ENCODE measurements at regions not wholly inside any gene's neighbourhood (a gene's known extent, or its start where the extent isn't known, plus 50 kb on each side); places are given as distances from the start of the nearest gene placed in this dataset.
"Not testable (repeated sequence)": the region's sequence is repeated elsewhere in the genome, so short reads cannot be mapped to it uniquely, and the experiment has no call there.

GRCh38 chr6:156191895-156192294 lies 585.3 kb upstream of the ARID1B start:
- H3K4me3 ChIP-seq (ENCODE audit: low read depth, low read length), result no peak overlapping the region
- H3K27ac Mint-ChIP-seq, result peak overlapping the region in 1 of 3 donors; percentile 22
- H3K36me3 ChIP-seq (ENCODE audit: control insufficient read depth, insufficient read depth, low read length), result no peaks in the 10 kb centered on the region
- no peaks in the 10 kb centered on the region for H3K27me3 Mint-ChIP-seq
- peaks cover 4% of the 10 kb centered on the region for H3K36me3 Mint-ChIP-seq
- DNase-seq (peak in 1 of 3 donors; percentile 64), ATAC-seq (ENCODE audit: low read depth in 2 of 2) (peak; percentile 55 to 69)
- H3K27ac ChIP-seq (ENCODE audit: insufficient read depth, low read length, poor library complexity, severe bottlenecking), result no peak overlapping the region
- no peaks in the 10 kb centered on the region for H3K27me3 ChIP-seq (ENCODE audit: control insufficient read depth, insufficient read depth, low read length)
- peaks cover 0 to 2% (median 0%) of the 10 kb centered on the region in 7 donors for H3K9me3 Mint-ChIP-seq
- H3K4me1 ChIP-seq (ENCODE audit: control insufficient read depth, insufficient read depth, low read length, poor library complexity, severe bottlenecking), result peaks cover 6% of the 10 kb centered on the region
- peak overlapping the region in 2 of 4 donors; percentile 12 to 18 for H3K4me3 Mint-ChIP-seq
- no peaks in the 10 kb centered on the region for H3K9me3 ChIP-seq (ENCODE audit: control insufficient read depth in 2 of 2, low read length in 2 of 2)
- peaks cover 4 to 23% (median 11%) of the 10 kb centered on the region in 4 donors for H3K4me1 Mint-ChIP-seq

- H3K9me3 Mint-ChIP-seq; H3K4me1 ChIP-seq (ENCODE audit: control insufficient read depth, insufficient read depth, low read length, poor library complexity, severe bottlenecking); H3K27ac ChIP-seq (ENCODE audit: insufficient read depth, low read length, poor library complexity, severe bottlenecking); H3K36me3 ChIP-seq (ENCODE audit: control insufficient read depth, insufficient read depth, low read length); DNase-seq; H3K27ac Mint-ChIP-seq; H3K36me3 Mint-ChIP-seq; H3K4me3 ChIP-seq (ENCODE audit: low read depth, low read length); H3K27me3 Mint-ChIP-seq; H3K27me3 ChIP-seq (ENCODE audit: control insufficient read depth, insufficient read depth, low read length); H3K9me3 ChIP-seq (ENCODE audit: control insufficient read depth in 2 of 2, low read length in 2 of 2); ATAC-seq (ENCODE audit: low read depth in 2 of 2): not testable (repeated sequence)
- Mint-ChIP-seq H3K4me3 (peak overlapping the region in 1 of 4 donors; percentile 43), H3K4me1 (peaks cover 4 to 23% (median 11%) of the 10 kb centered on the region in 4 donors)
Measured at GRCh38 chr6:156191390-156191789, 585.8 kb upstream of the ARID1B start.

- ATAC-seq (ENCODE audit: low read depth in 2 of 2), result no peak
- no peaks in the 10 kb centered on the region for H3K36me3 ChIP-seq (ENCODE audit: control insufficient read depth, insufficient read depth, low read length)
- H3K27ac ChIP-seq (ENCODE audit: insufficient read depth, low read length, poor library complexity, severe bottlenecking), result no peak overlapping the region
- peaks cover 6% of the 10 kb centered on the region for H3K4me1 ChIP-seq (ENCODE audit: control insufficient read depth, insufficient read depth, low read length, poor library complexity, severe bottlenecking)
- peaks cover 4% of the 10 kb centered on the region for H3K36me3 Mint-ChIP-seq
- H3K9me3 Mint-ChIP-seq, result peaks cover 0 to 2% (median 0%) of the 10 kb centered on the region in 7 donors
- no peaks in the 10 kb centered on the region for H3K27me3 ChIP-seq (ENCODE audit: control insufficient read depth, insufficient read depth, low read length)
- H3K27me3 Mint-ChIP-seq, result no peaks in the 10 kb centered on the region
- H3K9me3 ChIP-seq (ENCODE audit: control insufficient read depth in 2 of 2, low read length in 2 of 2), result no peaks in the 10 kb centered on the region
- H3K4me1 Mint-ChIP-seq, result peaks cover 4 to 23% (median 11%) of the 10 kb centered on the region in 4 donors
- no peak for DNase-seq
- no peak overlapping the region for H3K27ac Mint-ChIP-seq
- no peak overlapping the region for H3K4me3 ChIP-seq (ENCODE audit: low read depth, low read length)
- H3K4me3 Mint-ChIP-seq, result no peak overlapping the region
Measured at GRCh38 chr6:156190270-156190669, 586.9 kb upstream of the ARID1B start.

GRCh38 chr6:156189714-156190113 lies 587.5 kb upstream of the ARID1B start:
- peaks cover 4% of the 10 kb centered on the region for H3K36me3 Mint-ChIP-seq
- DNase-seq (no peak), ATAC-seq (ENCODE audit: low read depth in 2 of 2) (no peak)
- H3K4me3 ChIP-seq (ENCODE audit: low read depth, low read length), result no peak overlapping the region
- H3K27ac Mint-ChIP-seq, result no peak overlapping the region
- no peaks in the 10 kb centered on the region for H3K36me3 ChIP-seq (ENCODE audit: control insufficient read depth, insufficient read depth, low read length)
- peaks cover 0 to 2% (median 0%) of the 10 kb centered on the region in 7 donors for H3K9me3 Mint-ChIP-seq
- no peak overlapping the region for H3K27ac ChIP-seq (ENCODE audit: insufficient read depth, low read length, poor library complexity, severe bottlenecking)
- H3K4me1 ChIP-seq (ENCODE audit: control insufficient read depth, insufficient read depth, low read length, poor library complexity, severe bottlenecking), result peaks cover 6% of the 10 kb centered on the region
- H3K4me3 Mint-ChIP-seq, result no peak overlapping the region
- H3K27me3 ChIP-seq (ENCODE audit: control insufficient read depth, insufficient read depth, low read length), result no peaks in the 10 kb centered on the region
- no peaks in the 10 kb centered on the region for H3K27me3 Mint-ChIP-seq
- no peaks in the 10 kb centered on the region for H3K9me3 ChIP-seq (ENCODE audit: control insufficient read depth in 2 of 2, low read length in 2 of 2)
- H3K4me1 Mint-ChIP-seq, result peaks cover 4 to 23% (median 11%) of the 10 kb centered on the region in 4 donors

GRCh38 chr6:156189195-156189594 lies 588.0 kb upstream of the ARID1B start:
- DNase-seq, result no peak
- Mint-ChIP-seq H3K4me3 (no peak overlapping the region), H3K4me1 (peaks cover 4 to 23% (median 11%) of the 10 kb centered on the region in 4 donors), H3K27ac (no peak overlapping the region), H3K9me3 (peaks cover 0 to 2% (median 0%) of the 10 kb centered on the region in 7 donors), H3K27me3 (peaks cover 3% of the 10 kb centered on the region), H3K36me3 (peaks cover 4% of the 10 kb centered on the region)
- Histone ChIP-seq H3K4me1 (ENCODE audit: control insufficient read depth, insufficient read depth, low read length, poor library complexity, severe bottlenecking) (peaks cover 6% of the 10 kb centered on the region), H3K9me3 (ENCODE audit: control insufficient read depth in 2 of 2, low read length in 2 of 2) (no peaks in the 10 kb centered on the region), H3K27ac (ENCODE audit: insufficient read depth, low read length, poor library complexity, severe bottlenecking) (no peak overlapping the region), H3K36me3 (ENCODE audit: control insufficient read depth, insufficient read depth, low read length) (no peaks in the 10 kb centered on the region), H3K27me3 (ENCODE audit: control insufficient read depth, insufficient read depth, low read length) (no peaks in the 10 kb centered on the region), H3K4me3 (ENCODE audit: low read depth, low read length) (no peak overlapping the region)
- ATAC-seq (ENCODE audit: low read depth in 2 of 2), result no peak

- no peaks in the 10 kb centered on the region for H3K4me1 ChIP-seq (ENCODE audit: control insufficient read depth, insufficient read depth, low read length, poor library complexity, severe bottlenecking)
- Mint-ChIP-seq H3K27me3 (peaks cover 5% of the 10 kb centered on the region), H3K27ac (no peak overlapping the region), H3K9me3 (peaks cover 0 to 5% (median 0%) of the 10 kb centered on the region in 7 donors), H3K36me3 (no peaks in the 10 kb centered on the region), H3K4me1 (peaks cover 0 to 8% (median 0%) of the 10 kb centered on the region in 4 donors), H3K4me3 (no peak overlapping the region)
- ATAC-seq (ENCODE audit: low read depth in 2 of 2) (no peak), DNase-seq (no peak)
- H3K9me3 ChIP-seq (ENCODE audit: control insufficient read depth in 2 of 2, low read length in 2 of 2), result no peaks in the 10 kb centered on the region
- no peaks in the 10 kb centered on the region for H3K36me3 ChIP-seq (ENCODE audit: control insufficient read depth, insufficient read depth, low read length)
- H3K4me3 ChIP-seq (ENCODE audit: low read depth, low read length), result no peak overlapping the region
- H3K27ac ChIP-seq (ENCODE audit: insufficient read depth, low read length, poor library complexity, severe bottlenecking), result no peak overlapping the region
- H3K27me3 ChIP-seq (ENCODE audit: control insufficient read depth, insufficient read depth, low read length), result no peaks in the 10 kb centered on the region
Measured at GRCh38 chr6:156185113-156185512, 592.1 kb upstream of the ARID1B start.

GRCh38 chr6:156183678-156184077 lies 593.5 kb upstream of the ARID1B start:
- Mint-ChIP-seq H3K27me3 (peaks cover 5% of the 10 kb centered on the region), H3K4me1 (peaks cover 0 to 8% (median 0%) of the 10 kb centered on the region in 4 donors), H3K9me3 (peaks cover 0 to 5% (median 0%) of the 10 kb centered on the region in 7 donors), H3K36me3 (no peaks in the 10 kb centered on the region), H3K4me3 (no peak overlapping the region), H3K27ac (no peak overlapping the region)
- Histone ChIP-seq H3K4me3 (ENCODE audit: low read depth, low read length) (no peak overlapping the region), H3K27ac (ENCODE audit: insufficient read depth, low read length, poor library complexity, severe bottlenecking) (no peak overlapping the region), H3K9me3 (ENCODE audit: control insufficient read depth in 2 of 2, low read length in 2 of 2) (no peaks in the 10 kb centered on the region), H3K4me1 (ENCODE audit: control insufficient read depth, insufficient read depth, low read length, poor library complexity, severe bottlenecking) (no peaks in the 10 kb centered on the region), H3K27me3 (ENCODE audit: control insufficient read depth, insufficient read depth, low read length) (no peaks in the 10 kb centered on the region), H3K36me3 (ENCODE audit: control insufficient read depth, insufficient read depth, low read length) (no peaks in the 10 kb centered on the region)
- ATAC-seq (ENCODE audit: low read depth in 2 of 2), result no peak
- no peak for DNase-seq

GRCh38 chr6:156182356-156182755 lies 594.8 kb upstream of the ARID1B start:
- peaks cover 0 to 8% (median 0%) of the 10 kb centered on the region in 4 donors for H3K4me1 Mint-ChIP-seq
- Histone ChIP-seq H3K36me3 (ENCODE audit: control insufficient read depth, insufficient read depth, low read length) (no peaks in the 10 kb centered on the region), H3K9me3 (ENCODE audit: control insufficient read depth in 2 of 2, low read length in 2 of 2) (no peaks in the 10 kb centered on the region), H3K27ac (ENCODE audit: insufficient read depth, low read length, poor library complexity, severe bottlenecking) (no peak overlapping the region), H3K4me3 (ENCODE audit: low read depth, low read length) (no peak overlapping the region), H3K4me1 (ENCODE audit: control insufficient read depth, insufficient read depth, low read length, poor library complexity, severe bottlenecking) (no peaks in the 10 kb centered on the region), H3K27me3 (ENCODE audit: control insufficient read depth, insufficient read depth, low read length) (no peaks in the 10 kb centered on the region)
- H3K4me3 Mint-ChIP-seq, result no peak overlapping the region
- H3K27me3 Mint-ChIP-seq, result peaks cover 5% of the 10 kb centered on the region
- ATAC-seq (ENCODE audit: low read depth in 2 of 2) (no peak), DNase-seq (no peak)
- no peak overlapping the region for H3K27ac Mint-ChIP-seq
- peaks cover 0 to 8% (median 4%) of the 10 kb centered on the region in 7 donors for H3K9me3 Mint-ChIP-seq
- H3K36me3 Mint-ChIP-seq, result no peaks in the 10 kb centered on the region

All from CD4-positive, CD25-positive, alpha-beta regulatory T cell (primary cell).